A549 (cell line): ENCODE measurements at regions not wholly inside any gene's neighbourhood (a gene's known extent, or its start where the extent isn't known, plus 50 kb on each side); places are given as distances from the start of the nearest gene placed in this dataset.

ENCODE experiments used
- ATAC-seq, 2 experiments: fragments of 200-7000 bp in 1 of 2; fragments of >200 bp in 1 of 2; cut with Nextera tagmentation in 1 of 2; cut with Tn5 transposase in 1 of 2; 3 replicates each; pipeline versions ENCODE4 v1.8.0 to v1.9.1; 2018 to 2020; ENCODE audit warnings: mild to moderate bottlenecking in 1 of 2, moderate library complexity in 1 of 2
- CTCF ChIA-PET: fragments of 300-600 bp; sonication (Branson Sonifier 250); formaldehyde crosslinking; extraction: SDS; loops from one replicate; lab custom pipeline; 2021; ENCODE audit warnings: antibody characterized with exemption, inconsistent platforms; lab: Yijun Ruan, JAX
- POLR2A ChIA-PET: fragments of 350-600 bp; formaldehyde crosslinking; extraction: SDS; loops from one replicate; lab custom pipeline; 2021; ENCODE audit warnings: antibody characterized with exemption, inconsistent platforms; lab: Yijun Ruan, JAX
- DNase-seq, 2 experiments: peaks; one replicate each; pipeline versions ENCODE4 v3.0.0 to v3.0.0-alpha.2; 2011 to 2016; ENCODE audit warnings: low read depth in 1 of 2, low spot score in 1 of 2
- FAIRE-seq: peaks from 2 replicates; lab custom pipeline; 2011; peaks lifted over from hg19 to GRCh38; lab: Jason Lieb, UNC
- H3K27ac ChIP-seq, 2 experiments: fragments of >200 bp; sonication (Bioruptor Twin); formaldehyde crosslinking; 3 replicates each; pipeline ENCODE4 v1.5.1; 2016 to 2017
- H3K4me1 ChIP-seq: fragments of >200 bp; sonication (Bioruptor Twin); formaldehyde crosslinking; 3 replicates; pipeline ENCODE4 v1.6.1; 2016
- H3K4me2 ChIP-seq: fragments of >200 bp; sonication (Bioruptor Twin); formaldehyde crosslinking; 3 replicates; pipeline ENCODE4 v1.6.1; 2016
- H3K4me3 ChIP-seq: fragments of >200 bp; sonication (Bioruptor Twin); formaldehyde crosslinking; 3 replicates; pipeline ENCODE4 v1.5.1; 2016
- H3K9me3 ChIP-seq: fragments of >200 bp; sonication (Bioruptor Twin); formaldehyde crosslinking; 3 replicates; pipeline ENCODE4 v1.6.1; 2016
- BHLHE40 ChIP-seq: IDR thresholded peaks from 2 replicates; pipeline ENCODE4 v1.6.1; 2012; ENCODE audit warnings: low read depth, low read length, inconsistent platforms
- CEBPB ChIP-seq, 2 experiments: fragments of >200 bp in 1 of 2; sonication (Bioruptor Twin) in 1 of 2; formaldehyde crosslinking in 1 of 2; IDR thresholded peaks; 2 replicates each; pipeline ENCODE4 v1.6.1; 2012 to 2016
- CHD2 ChIP-seq: fragments of 150-350 bp; IDR thresholded peaks from 2 replicates; pipeline ENCODE4 v1.6.1; 2014; ENCODE audit warnings: low read length; ENCODE audit not compliant: partially characterized antibody
- FOSB ChIP-seq: fragments of 250-450 bp; sonication (Bioruptor Pico); IDR thresholded peaks from 2 replicates; pipeline ENCODE4 v1.5.0; 2020; ENCODE audit warnings: mild to moderate bottlenecking, moderate library complexity
- GATA3 ChIP-seq: IDR thresholded peaks from 2 replicates; pipeline ENCODE4 v1.6.1; 2012; ENCODE audit warnings: borderline replicate concordance
- HEYL ChIP-seq: fragments of 250-450 bp; sonication (Bioruptor Pico); IDR thresholded peaks from 2 replicates; pipeline ENCODE4 v1.8.0; 2021; ENCODE audit warnings: mild to moderate bottlenecking, moderate library complexity
- HOXB5 ChIP-seq: fragments of 250-450 bp; sonication (Bioruptor Pico); IDR thresholded peaks from 2 replicates; pipeline ENCODE4 v1.5.0; 2020; ENCODE audit warnings: mild to moderate bottlenecking, moderate library complexity
- JUN ChIP-seq, 2 experiments: fragments of >200 bp; sonication (Bioruptor Twin); formaldehyde crosslinking; IDR thresholded peaks; 2 replicates in 1 of 2; 3 replicates in 1 of 2; pipeline ENCODE4 v1.6.1; 2016 to 2017
- JUNB ChIP-seq: fragments of >200 bp; sonication (Bioruptor Twin); formaldehyde crosslinking; IDR thresholded peaks from 2 replicates; pipeline ENCODE4 v1.6.1; 2016
- MAFK ChIP-seq: fragments of 450-650 bp; IDR thresholded peaks from 2 replicates; pipeline ENCODE4 v1.6.1; 2014; ENCODE audit not compliant: partially characterized antibody
- NPAS2 ChIP-seq: fragments of 250-450 bp; sonication (Bioruptor Pico); IDR thresholded peaks from 2 replicates; pipeline ENCODE4 v1.8.0; 2022; ENCODE audit warnings: mild to moderate bottlenecking, moderate library complexity, borderline replicate concordance
- PHF8 ChIP-seq: fragments of 200-600 bp; sonication (generic); IDR thresholded peaks from 2 replicates; pipeline ENCODE4 v1.6.1; 2016; ENCODE audit warnings: low read depth, mild to moderate bottlenecking, antibody characterized with exemption, moderate library complexity, borderline replicate concordance
- POLR2A ChIP-seq: IDR thresholded peaks from 2 replicates; pipeline ENCODE4 v1.6.1; 2012; ENCODE audit warnings: mild to moderate bottlenecking, low read length
- RCOR1 ChIP-seq: fragments of 150-350 bp; IDR thresholded peaks from 2 replicates; pipeline ENCODE4 v1.6.1; 2014; ENCODE audit warnings: antibody characterized with exemption, low read length, low read depth
- SMC3 ChIP-seq: fragments of >200 bp; sonication (Bioruptor Twin); formaldehyde crosslinking; IDR thresholded peaks from 3 replicates; pipeline ENCODE4 v1.6.1; 2018; ENCODE audit warnings: inconsistent platforms
- TP53 ChIP-seq: fragments of 250-450 bp; sonication (Bioruptor Pico); IDR thresholded peaks from 2 replicates; pipeline ENCODE4 v1.5.0; 2021; ENCODE audit warnings: mild to moderate bottlenecking, moderate library complexity
- WGBS: methylation state at CpG from one replicate; pipeline ENCODE4 v1.1.6; 2017; ENCODE audit errors: missing lambda C conversion rate; 5-methylcytosine and 5-hydroxymethylcytosine counted together
- TF ChIP-seq, protein P1 (sequence below): fragments of >200 bp; sonication (Bioruptor Twin); formaldehyde crosslinking; IDR thresholded peaks from 3 replicates; pipeline ENCODE4 v1.5.1; 2016
- TF ChIP-seq, protein P2 (sequence below): IDR thresholded peaks from 2 replicates; pipeline ENCODE4 v1.6.1; 2012; ENCODE audit warnings: low read depth, borderline replicate concordance
- TF ChIP-seq, protein P3 (sequence below): IDR thresholded peaks from 2 replicates; pipeline ENCODE4 v1.6.1; 2012
- TF ChIP-seq, protein P4 (sequence below): IDR thresholded peaks from 2 replicates; pipeline ENCODE4 v1.6.1; 2012
- TF ChIP-seq, protein P5 (sequence below): fragments of 450-650 bp; IDR thresholded peaks from 2 replicates; pipeline ENCODE4 v1.6.1; 2014; ENCODE audit warnings: antibody characterized with exemption

DNA sequence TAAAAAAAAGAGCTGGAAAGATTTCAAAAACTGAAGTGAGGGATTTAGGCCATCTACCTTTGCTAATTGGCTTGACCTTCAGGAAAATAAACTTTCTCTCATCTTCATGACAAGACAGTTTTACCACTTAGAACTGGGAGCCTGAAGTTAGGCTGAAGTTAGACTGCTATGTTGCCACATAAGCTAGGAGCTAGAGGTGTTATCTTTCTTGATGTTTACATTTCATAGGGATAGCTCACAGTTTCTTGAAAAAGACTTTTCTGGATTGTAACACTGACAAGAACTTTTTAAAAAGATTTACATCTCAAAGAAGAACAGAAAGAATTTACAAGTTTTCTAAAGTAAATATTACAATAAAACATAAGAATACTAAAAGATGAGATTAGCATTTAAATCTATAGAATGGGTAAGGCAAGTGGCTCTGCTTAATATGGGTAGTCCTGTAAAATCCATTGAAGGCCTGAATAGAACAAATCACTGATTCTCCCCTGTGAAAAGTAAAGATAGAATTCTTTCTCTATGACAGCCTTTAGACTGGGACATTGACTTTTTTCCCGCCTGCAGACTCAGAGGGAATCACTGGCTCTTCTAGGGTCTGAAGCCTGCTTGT is 1665.4 kb upstream of the CDH9 start:
- Histone ChIP-seq H3K4me1 (no peaks in the 10 kb centered on the region), H3K9me3 (peaks cover 2% of the 10 kb centered on the region; the same call in 1 of the 3 replicates), H3K4me3 (no peak overlapping the region), H3K27ac (no peak overlapping the region), H3K4me2 (peak overlapping the region; percentile 36; the same call in 2 of the 3 replicates)
- TF ChIP-seq CEBPB (IDR thresholded peaks at IDR 0.05), result no peak
- no peak for TF ChIP-seq TP53
- no peak for TF ChIP-seq POLR2A
- no peak for TF ChIP-seq NPAS2
- no peak for TF ChIP-seq HEYL
- TF ChIP-seq JUN (IDR thresholded peaks at IDR 0.05), result no peak
- TF ChIP-seq, protein P1, sequence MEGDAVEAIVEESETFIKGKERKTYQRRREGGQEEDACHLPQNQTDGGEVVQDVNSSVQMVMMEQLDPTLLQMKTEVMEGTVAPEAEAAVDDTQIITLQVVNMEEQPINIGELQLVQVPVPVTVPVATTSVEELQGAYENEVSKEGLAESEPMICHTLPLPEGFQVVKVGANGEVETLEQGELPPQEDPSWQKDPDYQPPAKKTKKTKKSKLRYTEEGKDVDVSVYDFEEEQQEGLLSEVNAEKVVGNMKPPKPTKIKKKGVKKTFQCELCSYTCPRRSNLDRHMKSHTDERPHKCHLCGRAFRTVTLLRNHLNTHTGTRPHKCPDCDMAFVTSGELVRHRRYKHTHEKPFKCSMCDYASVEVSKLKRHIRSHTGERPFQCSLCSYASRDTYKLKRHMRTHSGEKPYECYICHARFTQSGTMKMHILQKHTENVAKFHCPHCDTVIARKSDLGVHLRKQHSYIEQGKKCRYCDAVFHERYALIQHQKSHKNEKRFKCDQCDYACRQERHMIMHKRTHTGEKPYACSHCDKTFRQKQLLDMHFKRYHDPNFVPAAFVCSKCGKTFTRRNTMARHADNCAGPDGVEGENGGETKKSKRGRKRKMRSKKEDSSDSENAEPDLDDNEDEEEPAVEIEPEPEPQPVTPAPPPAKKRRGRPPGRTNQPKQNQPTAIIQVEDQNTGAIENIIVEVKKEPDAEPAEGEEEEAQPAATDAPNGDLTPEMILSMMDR, result no peak
- no peak for TF ChIP-seq GATA3
- TF ChIP-seq, protein P2, sequence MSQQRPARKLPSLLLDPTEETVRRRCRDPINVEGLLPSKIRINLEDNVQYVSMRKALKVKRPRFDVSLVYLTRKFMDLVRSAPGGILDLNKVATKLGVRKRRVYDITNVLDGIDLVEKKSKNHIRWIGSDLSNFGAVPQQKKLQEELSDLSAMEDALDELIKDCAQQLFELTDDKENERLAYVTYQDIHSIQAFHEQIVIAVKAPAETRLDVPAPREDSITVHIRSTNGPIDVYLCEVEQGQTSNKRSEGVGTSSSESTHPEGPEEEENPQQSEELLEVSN, result no peak
- TF ChIP-seq, protein P3, sequence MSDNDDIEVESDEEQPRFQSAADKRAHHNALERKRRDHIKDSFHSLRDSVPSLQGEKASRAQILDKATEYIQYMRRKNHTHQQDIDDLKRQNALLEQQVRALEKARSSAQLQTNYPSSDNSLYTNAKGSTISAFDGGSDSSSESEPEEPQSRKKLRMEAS, result no peak
- no peak for TF ChIP-seq SMC3
- no peak for TF ChIP-seq JUNB
- TF ChIP-seq, protein P4, sequence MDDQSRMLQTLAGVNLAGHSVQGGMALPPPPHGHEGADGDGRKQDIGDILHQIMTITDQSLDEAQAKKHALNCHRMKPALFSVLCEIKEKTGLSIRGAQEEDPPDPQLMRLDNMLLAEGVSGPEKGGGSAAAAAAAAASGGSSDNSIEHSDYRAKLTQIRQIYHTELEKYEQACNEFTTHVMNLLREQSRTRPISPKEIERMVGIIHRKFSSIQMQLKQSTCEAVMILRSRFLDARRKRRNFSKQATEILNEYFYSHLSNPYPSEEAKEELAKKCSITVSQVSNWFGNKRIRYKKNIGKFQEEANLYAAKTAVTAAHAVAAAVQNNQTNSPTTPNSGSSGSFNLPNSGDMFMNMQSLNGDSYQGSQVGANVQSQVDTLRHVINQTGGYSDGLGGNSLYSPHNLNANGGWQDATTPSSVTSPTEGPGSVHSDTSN, result no peak
- TF ChIP-seq PHF8, result no peak
- no peak for TF ChIP-seq RCOR1
- TF ChIP-seq FOSB (CRISPR knock-in tag), result no peak
- POLR2A ChIA-PET, result no interaction called here
- ATAC-seq (no peak), FAIRE-seq (no peak), DNase-seq (no peak)
- 36% methylated on average over 1 of the region's 1 CpG for WGBS
- CTCF ChIA-PET, result no interaction called here

DNA sequence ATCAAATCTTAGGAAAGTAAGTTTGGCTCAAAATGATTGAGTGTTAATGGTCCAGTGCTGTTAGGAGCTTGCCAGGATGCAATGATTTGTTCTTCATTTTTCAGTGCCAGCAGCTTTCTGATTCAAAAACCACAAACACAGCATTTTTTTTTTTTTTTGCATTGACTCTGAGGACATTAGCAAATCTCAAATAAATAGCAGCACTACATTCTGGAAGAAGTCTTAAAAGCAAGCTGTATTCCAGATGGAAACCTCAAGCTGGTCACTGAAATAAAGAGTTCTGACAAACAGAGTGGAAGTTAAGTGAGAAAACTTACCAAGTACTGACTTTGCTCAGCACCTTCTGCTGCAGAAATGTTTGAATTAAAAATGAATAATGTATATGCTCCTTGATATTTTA is 1653.1 kb upstream of the CDH9 start:
- CTCF ChIA-PET, result no interaction called here
- Histone ChIP-seq H3K9me3 (no peaks in the 10 kb centered on the region), H3K4me1 (no peaks in the 10 kb centered on the region), H3K4me2 (no peak overlapping the region), H3K4me3 (no peak overlapping the region), H3K27ac (no peak overlapping the region)
- TF ChIP-seq CHD2, result no peak
- TF ChIP-seq MAFK, result peak; percentile 12
- no peak for TF ChIP-seq HOXB5 (CRISPR knock-in tag)
- TF ChIP-seq CEBPB (IDR thresholded peaks at IDR 0.05), result no peak
- TF ChIP-seq, protein P5, sequence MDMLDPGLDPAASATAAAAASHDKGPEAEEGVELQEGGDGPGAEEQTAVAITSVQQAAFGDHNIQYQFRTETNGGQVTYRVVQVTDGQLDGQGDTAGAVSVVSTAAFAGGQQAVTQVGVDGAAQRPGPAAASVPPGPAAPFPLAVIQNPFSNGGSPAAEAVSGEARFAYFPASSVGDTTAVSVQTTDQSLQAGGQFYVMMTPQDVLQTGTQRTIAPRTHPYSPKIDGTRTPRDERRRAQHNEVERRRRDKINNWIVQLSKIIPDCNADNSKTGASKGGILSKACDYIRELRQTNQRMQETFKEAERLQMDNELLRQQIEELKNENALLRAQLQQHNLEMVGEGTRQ, result no peak
- POLR2A ChIA-PET, result no interaction called here
- ATAC-seq, result no peak
- no peak for DNase-seq
- FAIRE-seq, result no peak

DNA sequence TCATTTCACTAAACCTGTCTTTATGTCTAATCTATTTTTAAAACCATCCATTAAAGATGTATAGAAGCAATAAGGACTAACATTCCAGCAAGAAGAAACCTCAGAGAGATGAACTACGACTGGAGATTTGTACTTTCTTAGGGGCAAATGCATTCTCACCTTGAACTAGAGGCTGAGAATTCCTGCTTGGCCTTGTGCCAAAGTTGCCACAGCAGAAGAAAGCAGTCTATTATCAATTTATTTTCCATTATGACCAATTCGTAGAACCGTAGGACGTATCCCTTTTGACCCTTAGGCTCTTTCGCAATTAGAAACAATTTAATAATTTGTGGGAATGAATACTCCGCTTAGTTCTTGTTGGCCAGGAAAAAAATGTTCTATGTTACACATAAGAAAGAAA is 1647.4 kb upstream of the CDH9 start:
- no peaks in the 10 kb centered on the region for H3K9me3 ChIP-seq
- H3K4me2 ChIP-seq, result no peak overlapping the region
- CTCF ChIA-PET, result no interaction called here
- no peak for FAIRE-seq
- no peak overlapping the region for H3K4me3 ChIP-seq
- DNase-seq, result no peak
- no peak for ATAC-seq
- POLR2A ChIA-PET, result no interaction called here
- H3K27ac ChIP-seq, result no peak overlapping the region
- TF ChIP-seq, protein P5, result no peak
- TF ChIP-seq BHLHE40, result no peak
- no peaks in the 10 kb centered on the region for H3K4me1 ChIP-seq
- 73% methylated on average over 6 of the region's 6 CpGs for WGBS
